Large intestine (tissue), 3 donors: ENCODE measurements at regions not wholly inside any gene's neighbourhood (a gene's known extent, or its start where the extent isn't known, plus 50 kb on each side); places are given as distances from the start of the nearest gene placed in this dataset.
"Not testable (repeated sequence)": the region's sequence is repeated elsewhere in the genome, so short reads cannot be mapped to it uniquely, and the experiment has no call there.

Source experiments
- DNase-seq, 2 donors: peaks; one replicate each; pipeline versions ENCODE4 v3.0.0 to v3.0.0-alpha.2; 2013
- H3K27ac ChIP-seq: one replicate; pipeline ENCODE4 v1.5.1; 2013; ENCODE audit warnings: low read length
- H3K27me3 ChIP-seq: 2 replicates; pipeline ENCODE4 v1.6.1; 2013; ENCODE audit warnings: low read length; ENCODE audit not compliant: control insufficient read depth, insufficient read depth
- H3K36me3 ChIP-seq: 2 replicates; pipeline ENCODE4 v1.6.1; 2013; ENCODE audit warnings: low read length; ENCODE audit not compliant: control insufficient read depth, insufficient read depth
- H3K4me1 ChIP-seq: one replicate; pipeline ENCODE4 v1.6.1; 2013; ENCODE audit warnings: low read length; ENCODE audit not compliant: control insufficient read depth, insufficient read depth
- H3K4me3 ChIP-seq: one replicate; pipeline ENCODE4 v1.5.1; 2013; ENCODE audit warnings: low read length
- H3K9me3 ChIP-seq: one replicate; pipeline ENCODE4 v1.6.1; 2013; ENCODE audit warnings: mild to moderate bottlenecking, low read depth, low read length, moderate library complexity; ENCODE audit not compliant: control insufficient read depth
- WGBS: methylation state at CpG from one replicate; pipeline ENCODE4 v1.1.5; 2013; ENCODE audit warnings: low lambda C conversion rate; ENCODE audit not compliant: insufficient coverage; 5-methylcytosine and 5-hydroxymethylcytosine counted together

- Histone ChIP-seq H3K4me1 (no peaks in the 10 kb centered on the region), H3K27me3 (no peaks in the 10 kb centered on the region), H3K27ac (no peak overlapping the region), H3K36me3 (no peaks in the 10 kb centered on the region), H3K4me3 (no peak overlapping the region), H3K9me3 (no peaks in the 10 kb centered on the region)
- 100% methylated on average over 1 of the region's 5 CpGs for WGBS
- no peak for DNase-seq
These were observed 174.8 kb downstream of the PDGFRA start for GRCh38 chr4:54403700-54404453.

GRCh38 chr4:54409270-54409817 is 180.3 kb downstream of the PDGFRA start:
- not testable (repeated sequence) for DNase-seq, H3K27ac ChIP-seq
- WGBS: no CpG with 5 or more reads among the region's 7 CpGs

GRCh38 chr4:54414545-54414944 is 185.5 kb downstream of the PDGFRA start:
- no peaks in the 10 kb centered on the region for H3K4me1 ChIP-seq
- no peaks in the 10 kb centered on the region for H3K9me3 ChIP-seq
- DNase-seq: no peak
- no peaks in the 10 kb centered on the region for H3K27me3 ChIP-seq
- no peaks in the 10 kb centered on the region for H3K36me3 ChIP-seq
- no peak overlapping the region for H3K4me3 ChIP-seq
- no peak overlapping the region for H3K27ac ChIP-seq

More at GRCh38 chr4:54409270-54409817, 180.3 kb downstream of the PDGFRA start:
- not testable (repeated sequence) for H3K9me3 ChIP-seq, H3K27me3 ChIP-seq, H3K4me3 ChIP-seq, H3K36me3 ChIP-seq, H3K4me1 ChIP-seq

- DNase-seq: no peak
- no CpG with 5 or more reads among the region's 2 CpGs for WGBS
These were observed 188.4 kb downstream of the PDGFRA start for GRCh38 chr4:54417476-54417875.

GRCh38 chr4:54418468-54418867 is 189.4 kb downstream of the PDGFRA start:
- H3K27ac ChIP-seq: no peak overlapping the region
- no peaks in the 10 kb centered on the region for H3K4me1 ChIP-seq
- H3K36me3 ChIP-seq: no peaks in the 10 kb centered on the region
- no peaks in the 10 kb centered on the region for H3K27me3 ChIP-seq
- no peak overlapping the region for H3K4me3 ChIP-seq
- DNase-seq: no peak
- WGBS: 87% methylated on average over 4 of the region's 5 CpGs
- no peaks in the 10 kb centered on the region for H3K9me3 ChIP-seq

More at GRCh38 chr4:54417476-54417875, 188.4 kb downstream of the PDGFRA start:
- Histone ChIP-seq H3K4me3 (no peak overlapping the region), H3K36me3 (no peaks in the 10 kb centered on the region), H3K27ac (no peak overlapping the region), H3K9me3 (no peaks in the 10 kb centered on the region), H3K4me1 (no peaks in the 10 kb centered on the region), H3K27me3 (no peaks in the 10 kb centered on the region)

GRCh38 chr4:54423066-54423465 is 194.0 kb downstream of the PDGFRA start:
- no peaks in the 10 kb centered on the region for H3K36me3 ChIP-seq

GRCh38 chr4:54427826-54428225 is 198.7 kb downstream of the PDGFRA start:
- no peak overlapping the region for H3K27ac ChIP-seq
- H3K4me1 ChIP-seq: no peaks in the 10 kb centered on the region

More at GRCh38 chr4:54423066-54423465, 194.0 kb downstream of the PDGFRA start:
- H3K27ac ChIP-seq: no peak overlapping the region
- no CpG with 5 or more reads among the region's 1 CpG for WGBS
- DNase-seq: no peak
- H3K4me3 ChIP-seq: no peak overlapping the region
- no peaks in the 10 kb centered on the region for H3K27me3 ChIP-seq
- no peaks in the 10 kb centered on the region for H3K4me1 ChIP-seq
- no peaks in the 10 kb centered on the region for H3K9me3 ChIP-seq

GRCh38 chr4:54428940-54429339 is 199.8 kb downstream of the PDGFRA start:
- Histone ChIP-seq H3K27me3 (no peaks in the 10 kb centered on the region), H3K9me3 (no peaks in the 10 kb centered on the region), H3K4me1 (no peaks in the 10 kb centered on the region), H3K27ac (no peak overlapping the region), H3K4me3 (no peak overlapping the region), H3K36me3 (no peaks in the 10 kb centered on the region)
- DNase-seq: no peak
- 80% methylated on average over 1 of the region's 2 CpGs for WGBS

More at GRCh38 chr4:54427826-54428225, 198.7 kb downstream of the PDGFRA start:
- Histone ChIP-seq H3K9me3 (no peaks in the 10 kb centered on the region), H3K36me3 (no peaks in the 10 kb centered on the region), H3K27me3 (no peaks in the 10 kb centered on the region), H3K4me3 (no peak overlapping the region)
- DNase-seq: no peak
- no CpG with 5 or more reads among the region's 2 CpGs for WGBS

GRCh38 chr4:54433686-54434085 is 204.6 kb downstream of the PDGFRA start:
- Histone ChIP-seq H3K27me3 (peaks cover 3% of the 10 kb centered on the region), H3K4me3 (no peak overlapping the region), H3K36me3 (no peaks in the 10 kb centered on the region), H3K4me1 (no peaks in the 10 kb centered on the region), H3K9me3 (no peaks in the 10 kb centered on the region), H3K27ac (no peak overlapping the region)
- no peak for DNase-seq
- WGBS: 100% methylated on average over 1 of the region's 3 CpGs

GRCh38 chr4:54439831-54440243 is 210.7 kb downstream of the PDGFRA start:
- WGBS: no CpG with 5 or more reads among the region's 6 CpGs
- H3K4me1 ChIP-seq: no peaks in the 10 kb centered on the region

More at GRCh38 chr4:54439831-54440243, 210.7 kb downstream of the PDGFRA start:
- H3K27ac ChIP-seq: no peak overlapping the region
- H3K27me3 ChIP-seq: peaks cover 2% of the 10 kb centered on the region
- H3K9me3 ChIP-seq: no peaks in the 10 kb centered on the region
- H3K4me3 ChIP-seq: no peak overlapping the region
- peak in 1 of 2 donors; percentile 3 for DNase-seq
- H3K36me3 ChIP-seq: no peaks in the 10 kb centered on the region
